Mesothelial cell of epicardium (in vitro differentiated cells): ENCODE measurements at regions not wholly inside any gene's neighbourhood (a gene's known extent, or its start where the extent isn't known, plus 50 kb on each side); places are given as distances from the start of the nearest gene placed in this dataset.

Experiments used
- DNase-seq, 2 experiments: peaks; one replicate each; pipeline ENCODE4 v3.0.0; 2021; ENCODE audit warnings: low spot score in 2 of 2; ENCODE audit not compliant: unreplicated experiment in 2 of 2
- H3K27ac Mint-ChIP-seq: 2 replicates; pipeline ENCODE4 v1.8.0; 2021; ENCODE audit warnings: mixed read lengths
- H3K27me3 Mint-ChIP-seq: 2 replicates; pipeline ENCODE4 v1.8.0; 2021; ENCODE audit warnings: low read depth, mixed read lengths
- H3K36me3 Mint-ChIP-seq: 2 replicates; pipeline ENCODE4 v1.8.0; 2021; ENCODE audit warnings: mixed read lengths
- H3K4me1 Mint-ChIP-seq: 2 replicates; pipeline ENCODE4 v1.8.0; 2021; ENCODE audit warnings: mixed read lengths
- H3K4me3 Mint-ChIP-seq: 2 replicates; pipeline ENCODE4 v1.8.0; 2021; ENCODE audit warnings: mild to moderate bottlenecking, moderate library complexity, mixed read lengths
- H3K9me3 Mint-ChIP-seq: 2 replicates; pipeline ENCODE4 v1.8.0; 2021; ENCODE audit warnings: mixed read lengths
- TF ChIP-seq, protein P1 (sequence below): fragments of 200-600 bp; sonication (generic); IDR thresholded peaks from one replicate; pipeline ENCODE4 v1.5.0; 2021; ENCODE audit warnings: antibody characterized with exemption; ENCODE audit not compliant: unreplicated experiment

DNA sequence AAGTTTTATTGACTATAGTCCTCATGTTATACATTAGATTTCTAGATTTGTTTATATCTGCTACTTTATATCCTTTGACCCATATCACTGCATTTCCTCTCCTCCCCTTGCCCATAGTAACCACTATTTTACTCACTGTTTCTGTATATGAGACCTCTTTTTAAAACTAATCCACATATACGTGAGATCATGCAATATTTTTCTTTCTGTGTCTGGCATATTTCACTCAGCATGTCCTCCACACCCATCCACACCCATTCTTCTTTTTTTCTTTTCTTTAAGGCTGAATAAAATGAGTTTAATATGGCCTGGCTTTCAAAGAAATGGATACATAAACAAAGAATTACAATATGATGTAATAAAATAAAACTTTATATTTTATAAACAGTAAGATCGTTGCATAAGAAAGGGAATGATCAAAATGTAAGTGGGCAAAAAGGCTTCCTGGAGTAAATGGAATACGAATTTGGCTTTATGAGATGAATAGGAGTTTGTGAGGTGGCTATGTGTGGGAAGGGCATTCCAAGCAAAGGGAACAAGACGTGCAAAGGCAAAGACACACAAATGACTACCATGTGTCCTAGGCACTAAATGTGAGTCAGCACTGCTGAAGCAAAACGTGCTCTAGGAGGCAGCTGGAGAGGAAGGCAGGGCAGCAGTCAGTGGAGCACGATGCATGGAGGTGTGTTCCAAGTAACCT, 53.2 kb upstream of the HIF1A start:
- no peak overlapping the region for H3K27ac Mint-ChIP-seq
- no peak for DNase-seq
- no peaks in the 10 kb centered on the region for H3K27me3 Mint-ChIP-seq
- TF ChIP-seq, protein P1, sequence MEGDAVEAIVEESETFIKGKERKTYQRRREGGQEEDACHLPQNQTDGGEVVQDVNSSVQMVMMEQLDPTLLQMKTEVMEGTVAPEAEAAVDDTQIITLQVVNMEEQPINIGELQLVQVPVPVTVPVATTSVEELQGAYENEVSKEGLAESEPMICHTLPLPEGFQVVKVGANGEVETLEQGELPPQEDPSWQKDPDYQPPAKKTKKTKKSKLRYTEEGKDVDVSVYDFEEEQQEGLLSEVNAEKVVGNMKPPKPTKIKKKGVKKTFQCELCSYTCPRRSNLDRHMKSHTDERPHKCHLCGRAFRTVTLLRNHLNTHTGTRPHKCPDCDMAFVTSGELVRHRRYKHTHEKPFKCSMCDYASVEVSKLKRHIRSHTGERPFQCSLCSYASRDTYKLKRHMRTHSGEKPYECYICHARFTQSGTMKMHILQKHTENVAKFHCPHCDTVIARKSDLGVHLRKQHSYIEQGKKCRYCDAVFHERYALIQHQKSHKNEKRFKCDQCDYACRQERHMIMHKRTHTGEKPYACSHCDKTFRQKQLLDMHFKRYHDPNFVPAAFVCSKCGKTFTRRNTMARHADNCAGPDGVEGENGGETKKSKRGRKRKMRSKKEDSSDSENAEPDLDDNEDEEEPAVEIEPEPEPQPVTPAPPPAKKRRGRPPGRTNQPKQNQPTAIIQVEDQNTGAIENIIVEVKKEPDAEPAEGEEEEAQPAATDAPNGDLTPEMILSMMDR, result no peak
- peaks cover 17% of the 10 kb centered on the region for H3K4me1 Mint-ChIP-seq
- no peak overlapping the region for H3K4me3 Mint-ChIP-seq
- H3K9me3 Mint-ChIP-seq, result peaks cover 2% of the 10 kb centered on the region
- H3K36me3 Mint-ChIP-seq, result no peaks in the 10 kb centered on the region

DNA sequence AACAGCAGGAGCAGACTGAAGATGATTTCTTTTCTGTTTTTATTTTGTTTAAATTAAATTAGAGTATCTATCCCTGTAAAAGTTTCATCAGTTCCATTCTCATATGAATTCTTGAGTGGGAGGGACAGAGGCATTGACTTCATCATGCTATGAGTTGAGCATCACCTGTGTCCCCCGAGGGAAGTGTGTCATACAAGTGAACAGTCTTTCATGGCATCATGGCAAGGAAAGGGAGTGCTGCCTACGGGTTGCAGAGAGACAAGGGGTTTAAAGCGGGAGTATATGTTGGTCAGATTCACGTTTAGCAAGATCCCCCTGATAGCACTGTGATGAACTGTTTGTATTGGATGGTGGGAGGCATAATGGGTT, 52.7 kb upstream of the HIF1A start:
- H3K4me3 Mint-ChIP-seq, result no peak overlapping the region
- no peaks in the 10 kb centered on the region for H3K27me3 Mint-ChIP-seq
- TF ChIP-seq, protein P1, result no peak
- H3K36me3 Mint-ChIP-seq, result no peaks in the 10 kb centered on the region
- peaks cover 23% of the 10 kb centered on the region for H3K4me1 Mint-ChIP-seq
- H3K27ac Mint-ChIP-seq, result no peak overlapping the region
- no peak for DNase-seq
- H3K9me3 Mint-ChIP-seq, result peaks cover 2% of the 10 kb centered on the region

DNA sequence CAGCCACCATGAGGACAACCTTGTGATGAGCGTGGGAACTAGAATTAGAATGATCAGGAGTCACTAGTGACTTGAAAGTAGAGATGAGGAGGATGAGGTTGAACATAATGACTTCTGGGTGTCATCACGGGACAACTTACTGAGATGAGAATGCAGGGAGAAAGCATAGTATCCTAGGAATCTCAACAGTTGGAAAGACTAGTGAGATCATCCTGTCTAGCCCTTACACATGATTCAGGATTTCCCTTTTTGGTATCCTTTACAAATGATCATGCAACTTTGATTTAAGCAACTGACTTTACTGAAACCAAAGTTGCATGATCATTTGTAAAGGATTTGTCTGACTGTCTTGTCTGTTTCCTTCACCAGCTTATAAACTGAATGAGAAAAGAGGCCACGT, 51.8 kb upstream of the HIF1A start:
- Mint-ChIP-seq H3K4me1 (peaks cover 29% of the 10 kb centered on the region), H3K4me3 (no peak overlapping the region), H3K27ac (no peak overlapping the region), H3K27me3 (no peaks in the 10 kb centered on the region), H3K9me3 (peaks cover 2% of the 10 kb centered on the region), H3K36me3 (no peaks in the 10 kb centered on the region)
- TF ChIP-seq, protein P1, result no peak
- no peak for DNase-seq

DNA sequence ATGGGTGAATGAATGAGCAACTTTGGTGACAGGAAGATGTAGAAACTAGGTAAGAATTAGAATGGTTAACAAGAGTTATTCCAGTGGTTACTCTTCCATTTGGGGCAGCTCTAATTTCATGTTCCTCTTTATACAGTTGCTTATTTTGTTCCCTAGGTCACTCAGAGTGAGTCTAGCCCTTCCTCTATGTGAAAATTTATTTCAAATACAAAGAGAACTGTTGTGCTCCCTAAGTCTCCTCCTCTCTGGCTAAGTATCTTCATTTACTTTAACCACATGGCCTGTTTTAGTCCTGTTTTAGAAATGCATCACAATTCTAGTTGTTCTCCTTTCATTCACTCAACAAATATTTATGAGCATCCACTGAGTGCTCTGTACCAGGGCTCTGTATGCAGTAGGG, 51.1 kb upstream of the HIF1A start:
- Mint-ChIP-seq H3K27me3 (no peaks in the 10 kb centered on the region), H3K27ac (no peak overlapping the region), H3K36me3 (no peaks in the 10 kb centered on the region), H3K9me3 (peaks cover under 1% of the 10 kb centered on the region), H3K4me3 (no peak overlapping the region), H3K4me1 (peaks cover 29% of the 10 kb centered on the region)
- DNase-seq, result no peak
- TF ChIP-seq, protein P1, result no peak

DNA sequence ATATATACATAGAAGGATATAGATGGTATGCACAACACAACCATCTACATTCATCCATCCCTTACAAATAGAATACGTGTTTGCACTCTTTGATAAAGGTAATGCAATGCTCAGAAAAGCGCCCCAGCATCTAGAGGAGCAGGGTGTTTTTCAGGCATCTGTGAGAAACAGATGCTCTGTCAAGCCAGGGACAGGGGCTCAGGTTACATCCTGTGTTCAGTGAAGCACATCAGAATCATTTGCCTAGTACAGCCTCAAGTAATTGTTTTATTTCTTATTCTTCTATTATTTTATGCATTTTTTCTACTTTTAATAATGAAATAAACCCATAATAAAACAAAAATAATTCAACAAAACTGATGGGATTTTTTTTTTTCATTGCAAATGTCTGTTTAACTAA, 50.5 kb upstream of the HIF1A start:
- Mint-ChIP-seq H3K27ac (no peak overlapping the region), H3K9me3 (no peaks in the 10 kb centered on the region), H3K4me1 (peaks cover 29% of the 10 kb centered on the region), H3K4me3 (no peak overlapping the region), H3K36me3 (no peaks in the 10 kb centered on the region), H3K27me3 (no peaks in the 10 kb centered on the region)
- no peak for DNase-seq
- TF ChIP-seq, protein P1, result no peak

DNA sequence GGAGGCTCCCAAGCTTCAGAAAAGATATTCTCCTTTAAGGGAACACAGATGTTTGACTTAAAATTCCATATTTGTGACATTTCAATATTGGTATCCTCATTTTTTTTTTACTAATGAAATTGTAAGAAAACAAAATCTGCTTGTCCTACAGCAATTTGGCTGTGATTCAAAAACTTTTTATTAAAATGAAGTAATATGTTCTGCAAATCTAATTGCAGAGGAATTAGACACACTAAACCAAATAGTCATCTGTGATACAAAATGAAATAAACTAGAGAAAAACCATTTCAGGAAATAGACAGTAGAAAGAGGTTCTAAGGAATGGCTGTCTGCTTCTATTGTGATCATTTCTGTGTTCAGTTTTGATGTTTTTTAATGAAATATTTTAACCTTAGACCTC, 50.1 kb upstream of the HIF1A start:
- peaks cover 29% of the 10 kb centered on the region for H3K4me1 Mint-ChIP-seq
- DNase-seq, result no peak
- H3K27ac Mint-ChIP-seq, result peak overlapping the region; percentile 1
- no peak overlapping the region for H3K4me3 Mint-ChIP-seq
- TF ChIP-seq, protein P1, result no peak
- no peaks in the 10 kb centered on the region for H3K27me3 Mint-ChIP-seq
- H3K9me3 Mint-ChIP-seq, result no peaks in the 10 kb centered on the region
- no peaks in the 10 kb centered on the region for H3K36me3 Mint-ChIP-seq
